ENCODE measurements at regions not wholly inside any gene's neighbourhood (a gene's known extent, or its start where the extent isn't known, plus 50 kb on each side); places are given as distances from the start of the nearest gene placed in this dataset.

DNA sequence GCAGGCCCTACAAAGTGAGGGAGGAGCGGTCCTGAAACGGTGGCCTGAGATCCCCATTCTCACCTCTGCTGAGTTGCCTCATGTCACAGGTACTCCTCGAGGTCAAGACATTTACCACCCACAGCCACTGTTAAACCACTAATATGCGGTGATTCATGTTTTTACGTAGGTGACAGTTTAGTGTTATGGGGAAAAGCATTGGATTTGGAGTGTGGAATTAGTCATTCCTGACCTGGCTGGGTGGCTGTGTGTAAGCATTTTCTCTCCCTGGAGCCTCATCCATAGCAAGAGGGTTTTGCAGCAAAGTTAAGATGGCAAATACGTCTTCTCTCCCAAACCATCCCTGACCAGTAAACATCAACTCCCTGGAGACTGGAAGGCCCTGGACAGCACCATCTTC lies 57.8 kb upstream of the KCNJ6 start:
- Histone ChIP-seq H4K20me1 (ENCODE audit: insufficient read depth, low read length) (no peaks in the 10 kb centered on the region), H3K27me3 (ENCODE audit: insufficient read depth, low read length) (peaks cover 38% of the 10 kb centered on the region), H3K27ac (ENCODE audit: low read depth, low read length) (no peak overlapping the region), H3K4me3 (ENCODE audit: insufficient read depth, low read length) (no peak overlapping the region), H3K4me2 (ENCODE audit: insufficient read depth, low read length) (no peak overlapping the region), H3K9me3 (ENCODE audit: low read depth, low read length) (no peaks in the 10 kb centered on the region), H3K79me2 (ENCODE audit: insufficient read depth, low read length) (no peaks in the 10 kb centered on the region), H2AFZ (ENCODE audit: low read length) (no peak overlapping the region), H3K4me1 (ENCODE audit: insufficient read depth, low read length) (no peaks in the 10 kb centered on the region), H3K36me3 (ENCODE audit: insufficient read depth, low read length) (no peaks in the 10 kb centered on the region)
- no peak for DNase-seq (ENCODE audit: insufficient read length, low spot score, missing footprints)
- no peak for TF ChIP-seq CTCF (IDR thresholded peaks at IDR 0.05; ENCODE audit: extremely low read depth, low read depth, low read length)

DNA sequence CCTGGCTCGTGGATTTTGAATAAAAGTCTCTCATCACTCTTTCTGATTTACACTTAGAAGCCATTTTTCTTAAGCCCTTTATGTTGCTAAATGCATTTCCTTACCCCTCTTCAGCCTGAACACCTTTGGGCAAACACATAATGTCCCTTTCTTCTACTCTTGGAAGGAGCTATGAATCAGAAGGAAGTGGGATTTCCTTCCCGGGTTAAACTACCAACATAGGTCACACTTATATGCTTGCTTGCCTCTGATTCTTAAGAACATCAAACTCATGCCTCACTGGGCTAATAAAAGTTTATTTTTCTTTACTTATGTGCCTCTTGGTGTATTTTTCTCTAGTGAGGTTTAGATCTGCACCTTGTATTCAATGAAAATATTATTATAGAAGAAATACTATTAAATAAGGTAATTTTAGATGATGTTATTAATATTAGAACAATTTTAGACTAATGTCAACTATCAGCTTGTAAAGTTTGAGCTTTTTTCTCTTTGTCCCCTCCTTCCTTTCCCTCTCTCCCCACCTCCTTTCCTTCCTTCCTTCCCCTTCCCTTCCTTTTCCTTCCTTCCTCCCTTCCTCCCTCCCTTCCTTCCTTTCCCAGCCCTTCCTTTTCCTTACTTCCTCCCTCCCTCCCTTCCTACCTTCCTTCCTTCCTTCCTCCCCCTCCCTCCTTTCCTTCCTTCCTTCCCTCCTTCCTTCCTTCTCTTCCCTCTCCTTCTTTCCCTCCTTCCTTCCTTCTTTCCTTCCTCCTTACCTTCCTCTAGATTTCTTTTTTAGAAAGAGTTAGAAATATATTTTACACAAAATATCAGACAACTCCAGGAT lies 66.5 kb upstream of the KCNJ6 start:
- TF ChIP-seq CTCF (IDR thresholded peaks at IDR 0.05; ENCODE audit: extremely low read depth, low read depth, low read length), result no peak
- Histone ChIP-seq H3K27me3 (ENCODE audit: insufficient read depth, low read length) (peaks cover 18% of the 10 kb centered on the region), H3K4me1 (ENCODE audit: insufficient read depth, low read length) (no peaks in the 10 kb centered on the region), H2AFZ (ENCODE audit: low read length) (no peak overlapping the region), H3K4me3 (ENCODE audit: insufficient read depth, low read length) (no peak overlapping the region), H3K79me2 (ENCODE audit: insufficient read depth, low read length) (no peaks in the 10 kb centered on the region), H4K20me1 (ENCODE audit: insufficient read depth, low read length) (no peaks in the 10 kb centered on the region), H3K4me2 (ENCODE audit: insufficient read depth, low read length) (no peak overlapping the region), H3K9me3 (ENCODE audit: low read depth, low read length) (no peaks in the 10 kb centered on the region), H3K36me3 (ENCODE audit: insufficient read depth, low read length) (no peaks in the 10 kb centered on the region), H3K27ac (ENCODE audit: low read depth, low read length) (no peak overlapping the region)
- DNase-seq (ENCODE audit: insufficient read length, low spot score, missing footprints), result no peak

DNA sequence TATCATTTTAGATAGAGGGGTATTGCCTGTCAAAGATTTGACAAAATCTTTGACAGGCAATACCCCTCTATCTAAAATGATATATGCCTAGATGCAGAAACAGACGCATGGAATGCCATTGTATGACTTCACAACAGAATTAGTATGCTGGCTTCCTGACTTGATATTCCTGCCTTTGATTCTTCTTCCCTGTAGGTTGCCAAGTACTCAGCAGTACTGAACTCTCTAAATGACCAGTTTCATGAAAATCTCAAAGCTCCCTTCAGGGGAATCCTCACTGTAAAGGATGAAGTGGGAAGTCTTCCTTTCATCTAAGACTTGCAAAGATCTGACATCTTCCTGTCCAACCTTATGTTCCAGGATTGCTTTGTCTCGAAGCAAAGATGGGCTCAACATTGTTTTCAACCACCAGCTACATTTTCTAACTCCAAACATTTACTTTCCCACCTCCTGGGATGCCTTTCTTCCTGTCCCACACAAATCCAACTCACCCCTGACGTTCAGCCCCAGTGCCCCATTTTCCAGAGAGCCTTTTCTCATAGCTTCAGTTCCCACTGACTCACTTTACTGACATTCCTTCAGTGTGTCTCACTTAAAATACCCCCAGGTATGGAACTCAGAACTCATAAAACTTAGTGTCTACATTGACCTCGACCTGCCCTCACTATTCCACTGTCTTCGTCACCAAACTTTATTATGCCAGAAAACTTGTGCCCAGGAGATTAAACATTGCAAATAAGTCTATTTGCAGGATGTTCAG lies 67.3 kb upstream of the KCNJ6 start:
- no peak for TF ChIP-seq CTCF (IDR thresholded peaks at IDR 0.05; ENCODE audit: extremely low read depth, low read depth, low read length)
- H3K79me2 ChIP-seq (ENCODE audit: insufficient read depth, low read length), result no peaks in the 10 kb centered on the region
- no peaks in the 10 kb centered on the region for H4K20me1 ChIP-seq (ENCODE audit: insufficient read depth, low read length)
- no peak overlapping the region for H3K27ac ChIP-seq (ENCODE audit: low read depth, low read length)
- H3K36me3 ChIP-seq (ENCODE audit: insufficient read depth, low read length), result no peaks in the 10 kb centered on the region
- H3K4me2 ChIP-seq (ENCODE audit: insufficient read depth, low read length), result no peak overlapping the region
- no peak overlapping the region for H3K4me3 ChIP-seq (ENCODE audit: insufficient read depth, low read length)
- no peak for DNase-seq (ENCODE audit: insufficient read length, low spot score, missing footprints)
- H3K9me3 ChIP-seq (ENCODE audit: low read depth, low read length), result no peaks in the 10 kb centered on the region
- H3K4me1 ChIP-seq (ENCODE audit: insufficient read depth, low read length), result no peaks in the 10 kb centered on the region
- H3K27me3 ChIP-seq (ENCODE audit: insufficient read depth, low read length), result peaks cover 18% of the 10 kb centered on the region
- H2AFZ ChIP-seq (ENCODE audit: low read length), result no peak overlapping the region

DNA sequence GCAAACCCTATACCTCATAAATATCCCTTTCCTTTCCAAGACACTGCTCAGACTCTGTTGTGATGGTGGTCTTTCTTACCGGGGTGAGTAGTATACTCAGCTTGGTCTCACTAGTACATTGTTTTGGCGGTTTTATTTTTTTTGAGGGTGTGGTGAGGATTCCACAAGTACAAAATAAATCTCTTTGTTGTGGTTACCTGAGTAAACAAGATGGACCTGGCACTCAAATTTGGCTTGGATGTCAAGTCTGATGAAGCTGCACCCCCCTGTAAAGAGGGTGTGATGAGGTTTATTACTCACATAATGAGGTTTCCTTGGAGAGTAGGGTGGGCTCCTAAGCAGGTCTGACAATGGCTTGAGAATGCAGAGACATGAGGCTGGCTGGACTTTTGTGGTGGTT lies 68.2 kb upstream of the KCNJ6 start:
- Histone ChIP-seq H3K79me2 (ENCODE audit: insufficient read depth, low read length) (no peaks in the 10 kb centered on the region), H3K27me3 (ENCODE audit: insufficient read depth, low read length) (peaks cover 13% of the 10 kb centered on the region), H2AFZ (ENCODE audit: low read length) (no peak overlapping the region), H3K4me1 (ENCODE audit: insufficient read depth, low read length) (no peaks in the 10 kb centered on the region), H3K36me3 (ENCODE audit: insufficient read depth, low read length) (no peaks in the 10 kb centered on the region), H3K9me3 (ENCODE audit: low read depth, low read length) (no peaks in the 10 kb centered on the region), H4K20me1 (ENCODE audit: insufficient read depth, low read length) (no peaks in the 10 kb centered on the region), H3K27ac (ENCODE audit: low read depth, low read length) (no peak overlapping the region), H3K4me2 (ENCODE audit: insufficient read depth, low read length) (no peak overlapping the region), H3K4me3 (ENCODE audit: insufficient read depth, low read length) (no peak overlapping the region)
- no peak for DNase-seq (ENCODE audit: insufficient read length, low spot score, missing footprints)
- no peak for TF ChIP-seq CTCF (IDR thresholded peaks at IDR 0.05; ENCODE audit: extremely low read depth, low read depth, low read length)
